Stimulated activated CD4-positive, alpha-beta T cell treated with anti-CD3 and anti-CD28 coated beads, Interleukin-1b, Interleukin-23, amount 100 ng/mL, for 24 hours (primary cell): ENCODE measurements at regions not wholly inside any gene's neighbourhood (a gene's known extent, or its start where the extent isn't known, plus 50 kb on each side); places are given as distances from the start of the nearest gene placed in this dataset.

Source experiments
- DNase-seq, 4 experiments: peaks; one replicate each; pipeline ENCODE4 v3.0.0-alpha.2; 2020; ENCODE audit warnings: low read depth in 4 of 4, low spot score in 1 of 4

GRCh38 chr2:120401275-120402066, 55.5 kb downstream of the INHBB start:
- DNase-seq = no peak

GRCh38 chr2:120402067-120402433, 56.1 kb downstream of the INHBB start:
- DNase-seq = no peak

GRCh38 chr2:120402508-120402907, 56.6 kb downstream of the INHBB start:
- DNase-seq = no peak

- no peak for DNase-seq
Measured at GRCh38 chr2:120403261-120403660, 57.3 kb downstream of the INHBB start.

- no peak for DNase-seq
Measured at GRCh38 chr2:120403676-120404075, 57.7 kb downstream of the INHBB start.

GRCh38 chr2:120404274-120404673, 58.3 kb downstream of the INHBB start:
- no peak for DNase-seq

- no peak for DNase-seq
Measured at GRCh38 chr2:120404941-120405758, 59.2 kb downstream of the INHBB start.

GRCh38 chr2:120405759-120406099, 59.8 kb downstream of the INHBB start:
- no peak for DNase-seq

GRCh38 chr2:120406566-120406965, 60.6 kb downstream of the INHBB start:
- DNase-seq = no peak

- no peak for DNase-seq
Measured at GRCh38 chr2:120410487-120410886, 64.6 kb downstream of the INHBB start.

- no peak for DNase-seq
Measured at GRCh38 chr2:120415060-120415459, 69.1 kb downstream of the INHBB start.

- no peak for DNase-seq
Measured at GRCh38 chr2:120415728-120416509, 70.0 kb downstream of the INHBB start.

GRCh38 chr2:120418174-120418787, 72.3 kb downstream of the INHBB start:
- no peak for DNase-seq

- no peak for DNase-seq
Measured at GRCh38 chr2:120419073-120419472, 73.1 kb downstream of the INHBB start.

GRCh38 chr2:120419955-120420354, 74.0 kb downstream of the INHBB start:
- no peak for DNase-seq

GRCh38 chr2:120421126-120421829, 75.3 kb downstream of the INHBB start:
- DNase-seq = no peak

- no peak for DNase-seq
Measured at GRCh38 chr2:120421830-120422175, 75.9 kb downstream of the INHBB start.

GRCh38 chr2:120422465-120423160, 76.7 kb downstream of the INHBB start:
- no peak for DNase-seq

- no peak for DNase-seq
Measured at GRCh38 chr2:120423167-120423943, 77.4 kb downstream of the INHBB start.
